RPMI7951 (cell line): ENCODE measurements at regions not wholly inside any gene's neighbourhood (a gene's known extent, or its start where the extent isn't known, plus 50 kb on each side); places are given as distances from the start of the nearest gene placed in this dataset.

ENCODE experiments used
- DNase-seq: peaks from one replicate; pipeline ENCODE4 v3.0.0-alpha.2; 2012; ENCODE audit warnings: low read depth

GRCh38 chr10:128614802-128615553 is 488.8 kb upstream of the MKI67 start:
- DNase-seq = no peak

- no peak for DNase-seq
Measured at GRCh38 chr10:128617532-128617931, 491.3 kb upstream of the MKI67 start.

- DNase-seq = no peak
Measured at GRCh38 chr10:128622706-128623105, 496.5 kb upstream of the MKI67 start.

GRCh38 chr10:128623776-128624175 is 497.6 kb upstream of the MKI67 start:
- DNase-seq = no peak

- DNase-seq = no peak
Measured at GRCh38 chr10:128624656-128625530, 498.7 kb upstream of the MKI67 start.

- no peak for DNase-seq
Measured at GRCh38 chr10:128625926-128626325, 499.7 kb upstream of the MKI67 start.

- no peak for DNase-seq
Measured at GRCh38 chr10:128626397-128627000, 500.3 kb upstream of the MKI67 start.

- no peak for DNase-seq
Measured at GRCh38 chr10:128627811-128628210, 501.6 kb upstream of the MKI67 start.

GRCh38 chr10:128628252-128628651 is 502.0 kb upstream of the MKI67 start:
- DNase-seq = no peak

GRCh38 chr10:128629111-128630096 is 503.2 kb upstream of the MKI67 start:
- DNase-seq = peak; percentile 41

GRCh38 chr10:128630787-128631252 is 504.6 kb upstream of the MKI67 start:
- DNase-seq = no peak

- peak; percentile 7 for DNase-seq
Measured at GRCh38 chr10:128631801-128632241, 505.6 kb upstream of the MKI67 start.

- DNase-seq = no peak
Measured at GRCh38 chr10:128632694-128633093, 506.5 kb upstream of the MKI67 start.

- DNase-seq = no peak
Measured at GRCh38 chr10:128633864-128634540, 507.8 kb upstream of the MKI67 start.

- DNase-seq = no peak
Measured at GRCh38 chr10:128642023-128642422, 515.8 kb upstream of the MKI67 start.

- DNase-seq = no peak
Measured at GRCh38 chr10:128642502-128642901, 516.3 kb upstream of the MKI67 start.

- no peak for DNase-seq
Measured at GRCh38 chr10:128643658-128644057, 517.4 kb upstream of the MKI67 start.

- DNase-seq = no peak
Measured at GRCh38 chr10:128645486-128645885, 519.3 kb upstream of the MKI67 start.

GRCh38 chr10:128646956-128647355 is 520.7 kb upstream of the MKI67 start:
- no peak for DNase-seq

- no peak for DNase-seq
Measured at GRCh38 chr10:128657548-128657947, 531.3 kb upstream of the MKI67 start.

GRCh38 chr10:128660726-128661125 is 534.5 kb upstream of the MKI67 start:
- DNase-seq = no peak
